Keratinocyte (primary cell): ENCODE measurements at regions not wholly inside any gene's neighbourhood (a gene's known extent, or its start where the extent isn't known, plus 50 kb on each side); places are given as distances from the start of the nearest gene placed in this dataset.

Source experiments
- EZH2 ChIP-seq: IDR thresholded peaks from one replicate; pipeline ENCODE4 v1.6.1; 2012; ENCODE audit warnings: inconsistent platforms, mild to moderate bottlenecking, low read length, moderate library complexity
- TF ChIP-seq, protein P1 (sequence below), 3 experiments: IDR thresholded peaks in 1 of 3; conservative IDR thresholded peaks in 1 of 3; optimal IDR thresholded peaks in 1 of 3; 2 replicates in 2 of 3; 3 replicates in 1 of 3; pipeline versions ENCODE3 to v1.5.1; 2011; ENCODE audit warnings: low read length in 3 of 3, mild to moderate bottlenecking in 3 of 3, moderate library complexity in 2 of 3, control low read depth in 1 of 3, inconsistent platforms in 1 of 3; ENCODE audit not compliant: insufficient read depth in 2 of 3; ENCODE audit errors: extremely low read depth in 1 of 3

DNA sequence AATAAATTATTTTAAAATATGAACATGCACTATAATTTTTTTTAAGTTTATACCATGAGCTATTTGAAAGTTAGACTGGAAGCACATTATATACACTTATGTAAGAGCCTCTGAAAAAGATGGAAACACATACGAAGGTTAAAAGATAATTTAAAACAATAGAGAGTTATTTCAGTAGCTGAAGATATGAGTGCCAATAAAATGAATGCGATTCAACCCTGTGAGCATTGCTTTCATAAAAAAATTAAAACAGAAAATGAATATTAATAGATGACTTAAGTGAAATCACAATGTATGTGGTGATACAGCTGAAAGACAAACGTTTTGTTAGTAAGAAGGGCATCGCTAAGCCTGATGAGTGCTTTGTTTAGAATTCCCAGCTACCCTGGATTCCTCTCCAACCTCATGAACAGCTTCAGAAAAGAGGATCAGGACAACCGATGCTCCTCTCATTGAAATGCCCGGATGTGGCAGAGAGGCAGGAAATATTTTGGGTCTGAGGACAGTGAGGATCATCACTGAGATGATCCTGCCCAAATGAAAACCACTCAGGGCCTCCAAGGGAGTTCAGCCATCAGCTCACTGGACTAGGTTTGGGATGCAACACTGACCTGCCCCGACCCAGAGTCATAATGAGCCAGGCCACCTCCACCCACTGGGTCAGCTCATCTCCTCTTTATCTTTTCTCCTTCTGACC, 60.2 kb upstream of the TOP3B start:
- TF ChIP-seq, protein P1, sequence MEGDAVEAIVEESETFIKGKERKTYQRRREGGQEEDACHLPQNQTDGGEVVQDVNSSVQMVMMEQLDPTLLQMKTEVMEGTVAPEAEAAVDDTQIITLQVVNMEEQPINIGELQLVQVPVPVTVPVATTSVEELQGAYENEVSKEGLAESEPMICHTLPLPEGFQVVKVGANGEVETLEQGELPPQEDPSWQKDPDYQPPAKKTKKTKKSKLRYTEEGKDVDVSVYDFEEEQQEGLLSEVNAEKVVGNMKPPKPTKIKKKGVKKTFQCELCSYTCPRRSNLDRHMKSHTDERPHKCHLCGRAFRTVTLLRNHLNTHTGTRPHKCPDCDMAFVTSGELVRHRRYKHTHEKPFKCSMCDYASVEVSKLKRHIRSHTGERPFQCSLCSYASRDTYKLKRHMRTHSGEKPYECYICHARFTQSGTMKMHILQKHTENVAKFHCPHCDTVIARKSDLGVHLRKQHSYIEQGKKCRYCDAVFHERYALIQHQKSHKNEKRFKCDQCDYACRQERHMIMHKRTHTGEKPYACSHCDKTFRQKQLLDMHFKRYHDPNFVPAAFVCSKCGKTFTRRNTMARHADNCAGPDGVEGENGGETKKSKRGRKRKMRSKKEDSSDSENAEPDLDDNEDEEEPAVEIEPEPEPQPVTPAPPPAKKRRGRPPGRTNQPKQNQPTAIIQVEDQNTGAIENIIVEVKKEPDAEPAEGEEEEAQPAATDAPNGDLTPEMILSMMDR (optimal IDR thresholded peaks at IDR 0.05 in 1 of 3, IDR thresholded peaks at IDR 0.05 in 1 of 3, conservative IDR thresholded peaks at IDR 0.05 in 1 of 3; ENCODE audit: extremely low read depth in 1 of 3, insufficient read depth in 2 of 3, low read length in 3 of 3): no peak
- no peak for TF ChIP-seq EZH2
